ENCODE measurements at regions not wholly inside any gene's neighbourhood (a gene's known extent, or its start where the extent isn't known, plus 50 kb on each side); places are given as distances from the start of the nearest gene placed in this dataset.

- no peak for DNase-seq (ENCODE audit: low spot score)
- in situ Hi-C loops (cut with HindIII; ENCODE audit: low sequenced_read_pairs): no loop called here
These were observed 56.6 kb downstream of the SPRY2 start for GRCh38 chr13:80284290-80284689.

- in situ Hi-C loops (cut with HindIII; ENCODE audit: low sequenced_read_pairs): no loop called here
These were observed 62.2 kb downstream of the SPRY2 start for GRCh38 chr13:80278706-80279105.

GRCh38 chr13:80276371-80277289, 64.3 kb downstream of the SPRY2 start:
- in situ Hi-C loops (cut with HindIII; ENCODE audit: low sequenced_read_pairs): no loop called here
- DNase-seq (ENCODE audit: low spot score): peak; percentile 22

More at GRCh38 chr13:80278706-80279105, 62.2 kb downstream of the SPRY2 start:
- no peak for DNase-seq (ENCODE audit: low spot score)

- in situ Hi-C loops (cut with HindIII; ENCODE audit: low sequenced_read_pairs): no loop called here
- no peak for DNase-seq (ENCODE audit: low spot score)
These were observed 66.3 kb downstream of the SPRY2 start for GRCh38 chr13:80274643-80275042.

GRCh38 chr13:80273718-80274117, 67.2 kb downstream of the SPRY2 start:
- in situ Hi-C loops (cut with HindIII; ENCODE audit: low sequenced_read_pairs): no loop called here
- no peak for DNase-seq (ENCODE audit: low spot score)

GRCh38 chr13:80265348-80265747, 75.6 kb downstream of the SPRY2 start:
- in situ Hi-C loops (cut with HindIII; ENCODE audit: low sequenced_read_pairs): no loop called here
- DNase-seq (ENCODE audit: low spot score): no peak

- in situ Hi-C loops (cut with HindIII; ENCODE audit: low sequenced_read_pairs): no loop called here
- no peak for DNase-seq (ENCODE audit: low spot score)
These were observed 77.0 kb downstream of the SPRY2 start for GRCh38 chr13:80263745-80264513.

GRCh38 chr13:80262051-80262695, 78.8 kb downstream of the SPRY2 start:
- in situ Hi-C loops (cut with HindIII; ENCODE audit: low sequenced_read_pairs): no loop called here
- DNase-seq (ENCODE audit: low spot score): no peak

GRCh38 chr13:80259159-80259558, 81.8 kb downstream of the SPRY2 start:
- in situ Hi-C loops (cut with HindIII; ENCODE audit: low sequenced_read_pairs): no loop called here
- DNase-seq (ENCODE audit: low spot score): no peak

GRCh38 chr13:80256352-80256932, 84.5 kb downstream of the SPRY2 start:
- DNase-seq (ENCODE audit: low spot score): no peak
- in situ Hi-C loops (cut with HindIII; ENCODE audit: low sequenced_read_pairs): no loop called here

GRCh38 chr13:80255946-80256345, 85.0 kb downstream of the SPRY2 start:
- DNase-seq (ENCODE audit: low spot score): no peak
- in situ Hi-C loops (cut with HindIII; ENCODE audit: low sequenced_read_pairs): no loop called here

GRCh38 chr13:80251403-80251802, 89.5 kb downstream of the SPRY2 start:
- DNase-seq (ENCODE audit: low spot score): no peak
- in situ Hi-C loops (cut with HindIII; ENCODE audit: low sequenced_read_pairs): no loop called here

- DNase-seq (ENCODE audit: low spot score): no peak
- in situ Hi-C loops (cut with HindIII; ENCODE audit: low sequenced_read_pairs): no loop called here
These were observed 90.6 kb downstream of the SPRY2 start for GRCh38 chr13:80250213-80250810.

- no peak for DNase-seq (ENCODE audit: low spot score)
- in situ Hi-C loops (cut with HindIII; ENCODE audit: low sequenced_read_pairs): no loop called here
These were observed 91.3 kb downstream of the SPRY2 start for GRCh38 chr13:80249516-80250212.

GRCh38 chr13:80245162-80245733, 95.7 kb downstream of the SPRY2 start:
- no peak for DNase-seq (ENCODE audit: low spot score)
- in situ Hi-C loops (cut with HindIII; ENCODE audit: low sequenced_read_pairs): no loop called here

GRCh38 chr13:80244574-80244973, 96.4 kb downstream of the SPRY2 start:
- in situ Hi-C loops (cut with HindIII; ENCODE audit: low sequenced_read_pairs): no loop called here
- DNase-seq (ENCODE audit: low spot score): no peak

GRCh38 chr13:80242728-80243427, 98.0 kb downstream of the SPRY2 start:
- no peak for DNase-seq (ENCODE audit: low spot score)
- in situ Hi-C loops (cut with HindIII; ENCODE audit: low sequenced_read_pairs): no loop called here
